A673 (cell line): ENCODE measurements at regions not wholly inside any gene's neighbourhood (a gene's known extent, or its start where the extent isn't known, plus 50 kb on each side); places are given as distances from the start of the nearest gene placed in this dataset.
A peak's percentile ranks its signal among the peaks of the same experiment; 100 is the strongest.

Experiments
- BruUV-seq: library from RNA; stranded (reverse); fragments of 400-500 nt; replicated peaks from 2 replicates; lab custom pipeline; 2021; lab: Mats Ljungman, UMichigan
- CTCF ChIA-PET: fragments of 300-600 bp; sonication (Branson Sonifier 250); formaldehyde crosslinking; loops from one replicate; lab custom pipeline; 2022; ENCODE audit warnings: antibody characterized with exemption; lab: Charles Lee
- POLR2A ChIA-PET: fragments of 300-600 bp; sonication (Branson Sonifier 250); formaldehyde crosslinking; loops from one replicate; lab custom pipeline; 2022; ENCODE audit warnings: antibody characterized with exemption; ENCODE audit not compliant: low non-redundant PET; lab: Charles Lee
- DNase-seq: peaks from one replicate; pipeline ENCODE4 v3.0.0-alpha.2; 2015; ENCODE audit warnings: low spot score
- H3K27ac ChIP-seq: fragments of 200-600 bp; sonication (generic); 2 replicates; pipeline ENCODE4 v1.5.1; 2016; ENCODE audit warnings: mixed run types, low read depth, mild to moderate bottlenecking, mixed read lengths, antibody characterized with exemption, low read length; ENCODE audit not compliant: poor library complexity, severe bottlenecking
- H3K27me3 ChIP-seq: fragments of 200-600 bp; sonication (generic); replicated peaks from 2 replicates; pipeline ENCODE4 v1.6.1; 2017; ENCODE audit warnings: mixed run types, low read depth, mild to moderate bottlenecking, mixed read lengths, antibody characterized with exemption, low read length; ENCODE audit not compliant: insufficient read depth, poor library complexity
- H3K36me3 ChIP-seq: fragments of 200-600 bp; sonication (generic); 2 replicates; pipeline ENCODE4 v1.6.1; 2016; ENCODE audit warnings: mixed run types, mild to moderate bottlenecking, mixed read lengths, antibody characterized with exemption, low read length; ENCODE audit not compliant: insufficient read depth, poor library complexity, severe bottlenecking
- H3K4me1 ChIP-seq: fragments of 200-600 bp; sonication (generic); 2 replicates; pipeline ENCODE4 v1.6.1; 2017; ENCODE audit warnings: mixed run types, mild to moderate bottlenecking, mixed read lengths, antibody characterized with exemption, low read length; ENCODE audit not compliant: insufficient read depth, poor library complexity, severe bottlenecking
- H3K4me3 ChIP-seq: fragments of 200-600 bp; sonication (generic); 2 replicates; pipeline ENCODE4 v1.5.1; 2016; ENCODE audit warnings: low read depth, mixed run types, mild to moderate bottlenecking, mixed read lengths, low read length; ENCODE audit not compliant: poor library complexity, severe bottlenecking
- H3K9me3 ChIP-seq: fragments of 200-600 bp; sonication (generic); 2 replicates; pipeline ENCODE4 v1.6.1; 2016; ENCODE audit warnings: mixed run types, low read depth, mild to moderate bottlenecking, mixed read lengths, antibody characterized with exemption, low read length; ENCODE audit not compliant: poor library complexity, severe bottlenecking
- EZH2 ChIP-seq: fragments of 200-600 bp; sonication (generic); IDR thresholded peaks from 2 replicates; pipeline ENCODE4 v1.6.1; 2017; ENCODE audit warnings: borderline replicate concordance, low read depth, mild to moderate bottlenecking, mixed read lengths, antibody characterized with exemption, low read length; ENCODE audit not compliant: poor library complexity, severe bottlenecking
- intact Hi-C: fragments of 100-400 bp; cut with micrococcal nuclease; formaldehyde crosslinking; loops from one replicate; pipeline ENCODE4 v1.10.0; 2022; ENCODE audit not compliant: unreplicated experiment
- TF ChIP-seq, protein P1 (sequence below): fragments of 300-800, 200-600 bp; sonication (generic); conservative IDR thresholded peaks from 2 replicates; pipeline ENCODE4 v1.5.1; 2017; ENCODE audit warnings: low read depth, mild to moderate bottlenecking, antibody characterized with exemption, low read length, moderate library complexity, mixed read lengths

DNA sequence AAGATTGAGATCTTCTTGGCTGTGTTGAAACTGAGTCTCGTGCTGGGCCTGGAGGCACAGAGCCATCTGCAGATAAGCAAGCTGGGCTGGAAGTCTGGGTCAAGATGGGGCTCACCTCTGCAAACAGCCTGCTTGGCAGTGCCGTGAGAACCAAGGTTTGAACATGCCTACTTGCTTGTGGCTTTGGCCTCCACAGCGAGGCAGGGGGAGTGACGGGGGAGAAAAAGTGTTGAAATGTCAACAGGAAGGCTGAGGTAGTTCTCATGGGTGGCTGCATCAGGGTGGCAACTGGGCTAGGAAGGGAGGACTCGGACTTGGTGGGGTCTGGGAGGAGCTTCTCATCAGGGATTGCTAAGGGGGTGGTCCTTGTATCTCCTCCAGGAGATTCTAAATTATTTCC is 99.7 kb downstream of the THNSL2 start:
- Histone ChIP-seq H3K4me1 (no peaks in the 10 kb centered on the region), H3K9me3 (no peaks in the 10 kb centered on the region), H3K36me3 (no peaks in the 10 kb centered on the region), H3K27me3 (peaks cover 4% of the 10 kb centered on the region), H3K27ac (no peak overlapping the region), H3K4me3 (no peak overlapping the region)
- TF ChIP-seq, protein P1, sequence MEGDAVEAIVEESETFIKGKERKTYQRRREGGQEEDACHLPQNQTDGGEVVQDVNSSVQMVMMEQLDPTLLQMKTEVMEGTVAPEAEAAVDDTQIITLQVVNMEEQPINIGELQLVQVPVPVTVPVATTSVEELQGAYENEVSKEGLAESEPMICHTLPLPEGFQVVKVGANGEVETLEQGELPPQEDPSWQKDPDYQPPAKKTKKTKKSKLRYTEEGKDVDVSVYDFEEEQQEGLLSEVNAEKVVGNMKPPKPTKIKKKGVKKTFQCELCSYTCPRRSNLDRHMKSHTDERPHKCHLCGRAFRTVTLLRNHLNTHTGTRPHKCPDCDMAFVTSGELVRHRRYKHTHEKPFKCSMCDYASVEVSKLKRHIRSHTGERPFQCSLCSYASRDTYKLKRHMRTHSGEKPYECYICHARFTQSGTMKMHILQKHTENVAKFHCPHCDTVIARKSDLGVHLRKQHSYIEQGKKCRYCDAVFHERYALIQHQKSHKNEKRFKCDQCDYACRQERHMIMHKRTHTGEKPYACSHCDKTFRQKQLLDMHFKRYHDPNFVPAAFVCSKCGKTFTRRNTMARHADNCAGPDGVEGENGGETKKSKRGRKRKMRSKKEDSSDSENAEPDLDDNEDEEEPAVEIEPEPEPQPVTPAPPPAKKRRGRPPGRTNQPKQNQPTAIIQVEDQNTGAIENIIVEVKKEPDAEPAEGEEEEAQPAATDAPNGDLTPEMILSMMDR: no peak
- no peak for TF ChIP-seq EZH2
- CTCF ChIA-PET: no interaction called here
- POLR2A ChIA-PET: no interaction called here
- no peak for DNase-seq
- intact Hi-C loops: no loop called here
- no TSS peak for BruUV-seq

DNA sequence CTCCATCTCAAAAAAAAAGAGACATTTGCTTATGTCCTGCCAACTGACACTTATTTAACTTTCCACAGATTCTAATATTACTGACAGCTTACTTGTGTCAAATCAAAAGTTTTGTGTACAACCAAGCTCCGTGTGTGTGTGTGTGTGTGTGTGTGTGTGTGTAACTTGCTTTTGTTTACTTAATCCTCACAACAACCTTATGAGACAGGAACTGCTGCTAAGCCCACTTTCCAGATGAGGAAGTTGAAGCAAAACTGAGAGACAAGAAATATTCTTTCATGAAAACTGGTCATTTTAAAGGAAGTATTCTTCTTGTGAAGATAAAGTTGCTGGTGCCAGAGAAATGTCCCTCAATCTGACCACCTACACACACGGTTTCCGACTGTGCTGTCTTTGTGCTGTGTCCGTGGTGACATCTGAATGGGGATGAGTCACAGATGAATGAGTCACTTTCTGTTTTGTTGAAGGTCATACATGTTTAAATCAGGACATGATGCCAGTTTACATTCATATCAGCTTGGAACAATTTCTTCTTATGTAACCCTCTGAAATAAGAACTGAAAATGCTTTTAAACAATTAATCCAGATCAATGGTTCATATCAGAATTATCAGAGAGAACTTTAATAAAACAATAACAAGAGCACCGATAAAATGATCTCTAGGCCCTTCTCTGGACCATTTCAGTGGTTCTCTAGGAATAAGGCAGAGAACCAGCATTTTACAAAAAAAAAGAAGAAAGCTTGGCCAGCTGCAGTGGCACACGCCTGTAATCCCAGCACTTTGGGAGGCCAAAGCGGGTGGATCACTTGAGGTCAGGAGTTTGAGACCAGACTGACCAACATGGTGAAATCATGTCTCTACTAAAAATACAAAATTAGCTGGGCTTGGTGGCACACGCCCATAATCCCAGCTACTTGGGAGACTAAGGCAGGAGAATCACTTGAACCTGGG is 95.5 kb downstream of the THNSL2 start:
- ChIA-PET CTCF (no interaction called here), POLR2A (no interaction called here)
- intact Hi-C loops: no loop called here
- H3K27me3 ChIP-seq: no peaks in the 10 kb centered on the region
- H3K27ac ChIP-seq: no peak overlapping the region
- peak; percentile 52 for DNase-seq
- no peak for TF ChIP-seq EZH2
- TF ChIP-seq, protein P1: no peak
- BruUV-seq: no TSS peak
- H3K9me3 ChIP-seq: no peaks in the 10 kb centered on the region
- H3K4me1 ChIP-seq: no peaks in the 10 kb centered on the region
- H3K4me3 ChIP-seq: no peak overlapping the region
- H3K36me3 ChIP-seq: no peaks in the 10 kb centered on the region

DNA sequence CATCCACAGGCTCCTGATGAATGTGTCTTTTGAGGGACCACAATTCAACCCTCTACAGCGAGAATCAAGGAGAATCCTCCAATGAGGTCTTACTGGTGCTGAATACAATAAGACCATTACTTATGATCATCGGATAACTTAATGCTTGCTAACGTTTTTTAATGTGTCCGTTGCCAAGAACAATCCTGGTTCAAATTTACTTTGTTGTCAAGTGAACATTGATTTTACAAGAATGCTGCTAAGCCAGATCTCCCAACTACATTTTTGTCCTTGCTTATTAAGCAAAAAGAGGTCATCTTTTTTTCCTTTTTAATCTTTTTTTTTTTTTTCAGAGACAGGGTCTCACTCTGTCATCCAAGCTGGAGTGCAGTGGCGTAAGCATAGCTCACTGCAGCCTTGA is 93.7 kb downstream of the THNSL2 start:
- H3K4me3 ChIP-seq: no peak overlapping the region
- peaks cover 3% of the 10 kb centered on the region for H3K27me3 ChIP-seq
- DNase-seq: no peak
- CTCF ChIA-PET: no interaction called here
- no peaks in the 10 kb centered on the region for H3K4me1 ChIP-seq
- TF ChIP-seq, protein P1: no peak
- TF ChIP-seq EZH2: no peak
- H3K9me3 ChIP-seq: no peaks in the 10 kb centered on the region
- no peak overlapping the region for H3K27ac ChIP-seq
- POLR2A ChIA-PET: no interaction called here
- BruUV-seq: no TSS peak
- H3K36me3 ChIP-seq: no peaks in the 10 kb centered on the region
- intact Hi-C loops: no loop called here
